ENCODE measurements at regions not wholly inside any gene's neighbourhood (a gene's known extent, or its start where the extent isn't known, plus 50 kb on each side); places are given as distances from the start of the nearest gene placed in this dataset.

- Histone ChIP-seq H3K27me3 (replicated peaks in 1 of 2; ENCODE audit: control insufficient read depth in 2 of 2, extremely low read depth in 1 of 2, insufficient read depth in 2 of 2, low read length in 1 of 2) (no peaks in the 10 kb centered on the region), H3K9me3 (no peaks in the 10 kb centered on the region), H3K4me1 (ENCODE audit: control insufficient read depth in 1 of 2, extremely low read depth in 1 of 2, insufficient read depth in 2 of 2, low read length in 2 of 2) (no peaks in the 10 kb centered on the region), H3K36me3 (ENCODE audit: control insufficient read depth in 2 of 2, extremely low read depth in 1 of 2, insufficient read depth in 1 of 2, low read length in 1 of 2) (no peaks in the 10 kb centered on the region), H3K27ac (ENCODE audit: low read length) (no peak overlapping the region), H3K4me3 (ENCODE audit: control insufficient read depth in 1 of 2, extremely low read depth in 1 of 2, low read length in 1 of 2) (no peak overlapping the region)
- ChIA-PET POLR2A (no interaction called here), CTCF (no interaction called here)
- DNase-seq (no peak), ATAC-seq (replicated peaks in 1 of 4) (no peak)
- Mint-ChIP-seq H3K27ac (no peak overlapping the region), H3K27me3 (no peaks in the 10 kb centered on the region), H3K9me3 (no peaks in the 10 kb centered on the region), H3K4me3 (no peak overlapping the region), H3K36me3 (no peaks in the 10 kb centered on the region), H3K4me1 (no peaks in the 10 kb centered on the region)
- WGBS (ENCODE audit: insufficient coverage), result 97% methylated on average over 6 of the region's 7 CpGs
These were observed 165.4 kb upstream of the GMDS start for GRCh38 chr6:2410656-2411380.

- Mint-ChIP-seq H3K4me1 (no peaks in the 10 kb centered on the region), H3K4me3 (no peak overlapping the region), H3K9me3 (no peaks in the 10 kb centered on the region), H3K36me3 (peaks cover 13% of the 10 kb centered on the region), H3K27me3 (no peaks in the 10 kb centered on the region), H3K27ac (no peak overlapping the region)
- no peaks in the 10 kb centered on the region for H3K36me3 ChIP-seq (ENCODE audit: control insufficient read depth in 2 of 2, extremely low read depth in 1 of 2, insufficient read depth in 1 of 2, low read length in 1 of 2)
- ChIA-PET CTCF (no interaction called here), POLR2A (no interaction called here)
- H3K4me1 ChIP-seq (ENCODE audit: control insufficient read depth in 1 of 2, extremely low read depth in 1 of 2, insufficient read depth in 2 of 2, low read length in 2 of 2), result no peaks in the 10 kb centered on the region
- no peak overlapping the region for H3K4me3 ChIP-seq (ENCODE audit: control insufficient read depth in 1 of 2, extremely low read depth in 1 of 2, low read length in 1 of 2)
- no peak overlapping the region for H3K27ac ChIP-seq (ENCODE audit: low read length)
- H3K27me3 ChIP-seq (replicated peaks in 1 of 2; ENCODE audit: control insufficient read depth in 2 of 2, extremely low read depth in 1 of 2, insufficient read depth in 2 of 2, low read length in 1 of 2), result no peaks in the 10 kb centered on the region
- no peaks in the 10 kb centered on the region for H3K9me3 ChIP-seq
- DNase-seq (no peak), ATAC-seq (replicated peaks in 1 of 4) (no peak)
These were observed 162.1 kb upstream of the GMDS start for GRCh38 chr6:2407525-2407924.

- Mint-ChIP-seq H3K9me3 (no peaks in the 10 kb centered on the region), H3K4me3 (no peak overlapping the region), H3K36me3 (peaks cover 29% of the 10 kb centered on the region), H3K27me3 (no peaks in the 10 kb centered on the region), H3K27ac (no peak overlapping the region), H3K4me1 (no peaks in the 10 kb centered on the region)
- no peak overlapping the region for H3K27ac ChIP-seq (ENCODE audit: low read length)
- DNase-seq, result no peak
- no peaks in the 10 kb centered on the region for H3K27me3 ChIP-seq (replicated peaks in 1 of 2; ENCODE audit: control insufficient read depth in 2 of 2, extremely low read depth in 1 of 2, insufficient read depth in 2 of 2, low read length in 1 of 2)
- ChIA-PET CTCF (interaction anchor here in 1 of 2 donors (0.6 kb wide), 2 partner anchors 307 to 555 kb away, joined by 3 to 5 read pairs; no protein-coding TSS in a partner anchor), POLR2A (no interaction called here)
- no peaks in the 10 kb centered on the region for H3K9me3 ChIP-seq
- peaks cover 0 to 4% of the 10 kb centered on the region in 2 donors for H3K36me3 ChIP-seq (ENCODE audit: control insufficient read depth in 2 of 2, extremely low read depth in 1 of 2, insufficient read depth in 1 of 2, low read length in 1 of 2)
- no peak for ATAC-seq (replicated peaks in 1 of 4)
- no peak overlapping the region for H3K4me3 ChIP-seq (ENCODE audit: control insufficient read depth in 1 of 2, extremely low read depth in 1 of 2, low read length in 1 of 2)
- 76% methylated on average over 5 of the region's 6 CpGs for WGBS (ENCODE audit: insufficient coverage)
- H3K4me1 ChIP-seq (ENCODE audit: control insufficient read depth in 1 of 2, extremely low read depth in 1 of 2, insufficient read depth in 2 of 2, low read length in 2 of 2), result no peaks in the 10 kb centered on the region
These were observed 159.0 kb upstream of the GMDS start for GRCh38 chr6:2404211-2404929.

GRCh38 chr6:2403546-2403945 lies 158.1 kb upstream of the GMDS start:
- Histone ChIP-seq H3K9me3 (no peaks in the 10 kb centered on the region), H3K36me3 (ENCODE audit: control insufficient read depth in 2 of 2, extremely low read depth in 1 of 2, insufficient read depth in 1 of 2, low read length in 1 of 2) (peaks cover 0 to 4% of the 10 kb centered on the region in 2 donors), H3K4me1 (ENCODE audit: control insufficient read depth in 1 of 2, extremely low read depth in 1 of 2, insufficient read depth in 2 of 2, low read length in 2 of 2) (no peaks in the 10 kb centered on the region), H3K27ac (ENCODE audit: low read length) (no peak overlapping the region), H3K27me3 (replicated peaks in 1 of 2; ENCODE audit: control insufficient read depth in 2 of 2, extremely low read depth in 1 of 2, insufficient read depth in 2 of 2, low read length in 1 of 2) (no peaks in the 10 kb centered on the region), H3K4me3 (ENCODE audit: control insufficient read depth in 1 of 2, extremely low read depth in 1 of 2, low read length in 1 of 2) (no peak overlapping the region)
- WGBS (ENCODE audit: insufficient coverage), result 80% methylated on average over 3 of the region's 4 CpGs
- ATAC-seq (replicated peaks in 1 of 4) (no peak), DNase-seq (no peak)
- H3K36me3 Mint-ChIP-seq, result peaks cover 35% of the 10 kb centered on the region
- no peaks in the 10 kb centered on the region for H3K4me1 Mint-ChIP-seq
- H3K27ac Mint-ChIP-seq, result no peak overlapping the region
- H3K9me3 Mint-ChIP-seq, result no peaks in the 10 kb centered on the region
- POLR2A ChIA-PET, result no interaction called here
- CTCF ChIA-PET, result no interaction called here
- no peaks in the 10 kb centered on the region for H3K27me3 Mint-ChIP-seq
- H3K4me3 Mint-ChIP-seq, result no peak overlapping the region

- POLR2A ChIA-PET, result no interaction called here
- no peak overlapping the region for H3K4me3 Mint-ChIP-seq
- Histone ChIP-seq H3K9me3 (no peaks in the 10 kb centered on the region), H3K4me1 (ENCODE audit: control insufficient read depth in 1 of 2, extremely low read depth in 1 of 2, insufficient read depth in 2 of 2, low read length in 2 of 2) (no peaks in the 10 kb centered on the region), H3K4me3 (ENCODE audit: control insufficient read depth in 1 of 2, extremely low read depth in 1 of 2, low read length in 1 of 2) (no peak overlapping the region), H3K27me3 (replicated peaks in 1 of 2; ENCODE audit: control insufficient read depth in 2 of 2, extremely low read depth in 1 of 2, insufficient read depth in 2 of 2, low read length in 1 of 2) (no peaks in the 10 kb centered on the region), H3K36me3 (ENCODE audit: control insufficient read depth in 2 of 2, extremely low read depth in 1 of 2, insufficient read depth in 1 of 2, low read length in 1 of 2) (peaks cover 0 to 4% of the 10 kb centered on the region in 2 donors), H3K27ac (ENCODE audit: low read length) (no peak overlapping the region)
- ATAC-seq (replicated peaks in 1 of 4) (no peak), DNase-seq (no peak)
- WGBS (ENCODE audit: insufficient coverage), result 86% methylated on average over 12 of the region's 15 CpGs
- no peaks in the 10 kb centered on the region for H3K4me1 Mint-ChIP-seq
- no peak overlapping the region for H3K27ac Mint-ChIP-seq
- H3K36me3 Mint-ChIP-seq, result peaks cover 30% of the 10 kb centered on the region
- no peaks in the 10 kb centered on the region for H3K9me3 Mint-ChIP-seq
- CTCF ChIA-PET, result no interaction called here
- H3K27me3 Mint-ChIP-seq, result no peaks in the 10 kb centered on the region
These were observed 151.6 kb upstream of the GMDS start for GRCh38 chr6:2396846-2397630.

GRCh38 chr6:2396042-2396657 lies 150.7 kb upstream of the GMDS start:
- Histone ChIP-seq H3K4me3 (ENCODE audit: control insufficient read depth in 1 of 2, extremely low read depth in 1 of 2, low read length in 1 of 2) (no peak overlapping the region), H3K9me3 (no peaks in the 10 kb centered on the region), H3K4me1 (ENCODE audit: control insufficient read depth in 1 of 2, extremely low read depth in 1 of 2, insufficient read depth in 2 of 2, low read length in 2 of 2) (no peaks in the 10 kb centered on the region), H3K36me3 (ENCODE audit: control insufficient read depth in 2 of 2, extremely low read depth in 1 of 2, insufficient read depth in 1 of 2, low read length in 1 of 2) (peaks cover 0 to 4% of the 10 kb centered on the region in 2 donors), H3K27me3 (replicated peaks in 1 of 2; ENCODE audit: control insufficient read depth in 2 of 2, extremely low read depth in 1 of 2, insufficient read depth in 2 of 2, low read length in 1 of 2) (no peaks in the 10 kb centered on the region), H3K27ac (ENCODE audit: low read length) (no peak overlapping the region)
- ATAC-seq (replicated peaks in 1 of 4), result no peak
- no peaks in the 10 kb centered on the region for H3K9me3 Mint-ChIP-seq
- H3K4me3 Mint-ChIP-seq, result no peak overlapping the region
- ChIA-PET POLR2A (no interaction called here), CTCF (no interaction called here)
- H3K36me3 Mint-ChIP-seq, result peaks cover 31% of the 10 kb centered on the region
- no peak overlapping the region for H3K27ac Mint-ChIP-seq
- WGBS (ENCODE audit: insufficient coverage), result 84% methylated on average over 4 of the region's 6 CpGs
- H3K4me1 Mint-ChIP-seq, result no peaks in the 10 kb centered on the region
- no peaks in the 10 kb centered on the region for H3K27me3 Mint-ChIP-seq
- no peak for DNase-seq
